Skin of body (tissue), 1 donor: ENCODE measurements at regions not wholly inside any gene's neighbourhood (a gene's known extent, or its start where the extent isn't known, plus 50 kb on each side); places are given as distances from the start of the nearest gene placed in this dataset.
A peak's percentile ranks its signal among the peaks of the same experiment; 100 is the strongest.
"Not testable (repeated sequence)": the region's sequence is repeated elsewhere in the genome, so short reads cannot be mapped to it uniquely, and the experiment has no call there.

ENCODE experiments used
- DNase-seq: peaks from one replicate; lab custom pipeline; 2025; lab: John Stamatoyannopoulos, UW

DNA sequence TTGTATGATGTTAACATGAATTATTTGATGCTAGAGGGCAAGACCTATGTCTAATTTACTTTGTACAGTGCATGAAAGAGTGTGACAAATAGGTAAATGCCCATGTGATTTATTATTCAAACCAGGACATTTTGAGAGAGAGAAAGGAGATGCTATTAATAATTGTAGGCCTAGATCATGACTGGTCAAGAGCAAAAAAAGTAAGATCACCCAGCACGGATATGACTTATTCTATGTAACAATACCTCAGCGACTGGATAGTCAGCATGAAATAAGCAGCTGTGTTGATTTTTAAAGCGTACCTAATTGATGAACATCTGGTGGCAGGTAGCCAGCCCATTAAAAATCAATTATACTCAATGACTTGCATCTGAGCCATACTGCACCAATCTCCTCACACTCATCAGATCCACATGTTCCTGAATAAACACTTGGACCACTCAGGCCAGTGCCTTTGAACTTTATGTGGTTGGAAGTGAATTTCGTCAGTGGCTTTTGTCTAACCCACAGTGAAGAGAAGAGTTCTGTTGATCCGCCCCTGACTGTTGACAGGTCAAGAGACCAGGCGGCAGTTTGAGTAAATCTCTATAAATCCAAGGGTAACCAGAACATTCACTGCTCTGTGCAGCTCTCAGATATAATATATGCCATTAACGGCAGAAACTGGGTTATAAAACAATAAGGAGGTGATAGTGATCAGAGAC is 435.3 kb downstream of the MDFIC start:
- no peak for DNase-seq

DNA sequence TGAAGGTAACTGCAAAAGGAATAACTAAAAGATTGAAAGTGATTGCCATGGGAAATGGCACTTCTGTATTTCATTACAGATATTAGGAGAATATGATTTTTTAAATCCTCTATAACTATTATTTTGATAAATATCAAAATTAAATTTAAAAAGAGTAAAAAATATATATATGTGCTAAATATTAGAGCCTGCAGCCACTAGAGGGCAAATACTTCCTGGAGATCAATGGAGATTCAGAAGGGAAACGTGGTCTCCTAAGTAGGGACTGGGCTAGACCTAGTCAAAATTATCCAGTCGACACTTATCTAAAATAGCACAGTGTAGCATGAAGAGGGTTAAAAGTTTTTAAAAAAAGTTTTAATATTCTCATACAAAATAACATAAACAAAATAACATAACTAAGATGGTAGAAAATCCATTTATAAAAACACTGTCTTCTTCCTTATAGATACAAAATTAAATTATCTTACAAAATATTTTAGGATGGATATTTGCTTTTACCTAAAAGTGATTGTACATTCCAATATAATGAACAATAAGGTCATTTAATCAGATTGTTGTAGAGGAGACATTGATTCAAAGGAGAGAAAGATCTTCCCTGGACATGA is 434.3 kb downstream of the MDFIC start:
- DNase-seq: no peak

DNA sequence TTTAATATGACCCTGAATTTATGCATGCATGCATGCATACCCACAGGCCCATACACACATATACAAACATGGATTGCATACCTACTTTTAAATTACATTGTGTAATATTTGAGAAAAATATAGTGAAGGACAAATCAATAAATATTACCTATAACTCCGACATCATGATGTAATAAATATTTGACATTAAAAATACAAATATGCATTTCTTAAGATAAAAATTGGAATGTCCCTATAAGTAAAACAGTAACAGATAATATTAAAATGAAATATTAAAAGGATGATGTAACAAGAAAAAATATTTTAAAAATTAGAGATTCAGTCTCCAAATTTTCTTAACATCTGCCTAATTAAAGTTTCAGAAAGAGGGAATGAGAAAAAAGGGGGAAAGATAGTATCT is 433.0 kb downstream of the MDFIC start:
- no peak for DNase-seq

DNA sequence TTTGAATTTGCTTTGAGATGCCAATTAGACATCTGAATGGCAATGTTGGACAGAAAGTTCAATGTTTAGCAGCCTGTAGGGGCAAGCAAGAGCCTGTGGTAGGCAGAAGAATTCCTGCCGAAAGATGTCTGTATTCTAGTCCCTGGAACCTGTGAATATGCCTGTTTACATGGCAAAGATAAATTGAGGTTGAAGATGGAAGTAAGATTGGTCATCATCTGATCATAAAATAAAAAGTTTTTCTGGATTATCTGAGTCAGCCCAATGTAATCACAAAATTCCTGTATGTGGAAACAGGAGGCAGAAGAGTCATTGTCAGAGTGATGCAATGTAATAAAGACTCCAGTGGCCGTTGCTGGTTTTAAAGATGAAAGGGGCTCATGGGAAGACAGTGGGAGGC is 430.5 kb downstream of the MDFIC start:
- DNase-seq: no peak

DNA sequence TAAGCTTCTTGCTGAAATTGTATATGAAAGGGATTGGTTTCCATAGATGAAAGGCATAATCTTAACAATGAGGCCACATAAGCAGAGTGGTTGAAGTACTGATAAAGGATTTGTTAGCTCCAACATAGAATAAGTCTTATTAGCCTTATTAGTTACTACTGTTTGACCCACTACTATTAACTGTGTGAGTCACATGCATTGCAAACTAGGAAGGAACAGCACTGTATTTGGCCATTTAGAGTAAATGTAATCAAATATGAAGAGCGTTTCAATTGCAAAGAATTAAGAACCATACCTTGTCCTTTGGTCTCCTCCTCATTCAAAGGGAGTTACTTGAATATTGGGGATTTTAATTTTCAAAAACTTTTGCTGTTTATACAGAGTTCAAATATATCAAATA is 428.9 kb downstream of the MDFIC start:
- no peak for DNase-seq

DNA sequence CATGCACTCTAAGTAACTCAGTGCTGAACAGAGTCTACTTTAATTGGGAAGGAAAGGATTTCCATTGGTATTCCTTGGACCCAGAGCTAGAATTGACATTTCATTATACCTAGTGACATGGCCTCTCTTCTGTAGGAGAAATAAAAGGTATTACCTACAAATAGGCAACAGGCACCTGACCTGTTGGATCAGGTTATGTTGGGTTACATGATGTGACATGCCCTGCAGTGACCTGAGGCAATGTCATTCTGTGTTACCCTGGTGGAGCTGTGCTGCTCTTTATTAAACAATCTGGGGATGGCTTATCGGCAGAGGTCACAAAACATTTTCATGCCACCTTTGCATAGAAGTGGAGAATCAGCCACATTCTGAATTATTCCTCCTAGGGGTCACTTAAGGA is 427.7 kb downstream of the MDFIC start:
- DNase-seq: no peak

DNA sequence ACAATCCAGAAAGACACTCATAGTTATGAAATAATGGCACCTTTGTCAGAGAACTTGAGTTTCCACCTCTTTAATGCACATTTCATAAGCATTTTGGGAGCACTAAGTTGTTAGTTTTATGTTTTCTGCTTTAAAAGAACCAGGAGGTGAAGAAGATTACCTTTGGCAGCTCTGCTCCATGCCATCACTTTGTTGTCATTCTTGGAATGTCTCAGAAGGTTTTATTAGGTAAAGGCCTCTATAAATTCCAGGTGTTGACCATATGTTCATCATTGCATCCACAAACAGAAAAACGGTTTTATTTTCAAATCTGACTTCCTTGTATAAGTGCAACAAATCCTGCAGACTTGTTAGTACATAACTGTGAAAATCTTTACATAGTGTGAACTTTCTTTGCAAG is 424.8 kb downstream of the MDFIC start:
- DNase-seq: no peak

DNA sequence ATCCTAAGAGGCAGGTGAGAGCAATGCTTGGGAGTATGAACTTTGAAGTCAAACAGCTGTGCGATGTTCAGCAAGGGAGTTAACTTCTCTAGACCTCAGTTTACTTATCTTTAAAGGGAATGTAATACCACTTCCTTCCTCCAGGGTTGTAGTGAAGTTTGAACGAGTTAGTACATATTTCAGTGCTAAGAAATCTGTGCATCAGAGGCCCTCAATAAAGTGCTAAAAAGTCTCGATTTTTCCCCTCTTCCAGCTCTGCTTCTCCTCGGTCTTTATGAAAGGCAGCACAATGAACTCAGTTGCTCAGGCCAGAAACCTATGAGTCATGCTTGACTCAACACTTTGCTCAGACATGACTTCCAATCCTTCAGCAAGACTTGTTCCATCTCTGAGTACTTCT is 418.9 kb downstream of the MDFIC start:
- DNase-seq: no peak

DNA sequence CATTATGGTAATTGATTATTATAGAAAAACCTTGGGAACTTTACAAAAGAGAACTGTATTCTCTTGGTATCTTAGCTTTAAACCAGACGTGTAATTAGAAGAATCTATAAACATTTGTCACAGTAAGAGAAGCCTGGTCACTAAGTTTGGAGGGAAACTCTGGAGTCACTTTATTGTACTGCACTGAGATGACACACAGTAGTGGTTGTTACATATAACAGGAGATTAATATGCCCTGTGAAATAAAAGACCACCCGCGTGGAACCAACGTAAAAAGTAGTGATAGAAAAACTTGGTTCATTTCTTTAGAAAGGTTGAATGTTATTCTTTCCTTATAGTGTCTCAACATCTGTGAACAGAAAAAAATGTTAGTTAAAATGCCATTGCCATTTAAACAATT is 416.1 kb downstream of the MDFIC start:
- DNase-seq: no peak

DNA sequence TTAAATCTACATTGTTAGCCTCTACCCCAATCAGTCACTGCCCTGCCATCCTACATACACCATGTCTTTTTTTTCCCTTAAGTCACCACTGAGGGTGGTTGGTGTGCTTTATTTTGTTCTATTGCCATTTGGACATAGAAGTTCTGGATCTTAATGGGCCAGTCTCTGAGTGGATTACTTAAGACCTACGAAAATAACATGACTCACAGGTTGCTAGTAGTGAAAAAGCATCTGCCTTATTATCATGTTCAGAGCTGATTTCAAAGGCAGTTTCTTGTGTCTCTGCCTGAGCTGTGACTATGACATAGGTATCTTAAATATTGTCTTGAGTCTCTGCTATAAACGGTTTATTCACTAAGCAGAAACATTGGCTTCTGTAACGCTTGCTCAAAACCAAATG is 410.8 kb downstream of the MDFIC start:
- no peak for DNase-seq

DNA sequence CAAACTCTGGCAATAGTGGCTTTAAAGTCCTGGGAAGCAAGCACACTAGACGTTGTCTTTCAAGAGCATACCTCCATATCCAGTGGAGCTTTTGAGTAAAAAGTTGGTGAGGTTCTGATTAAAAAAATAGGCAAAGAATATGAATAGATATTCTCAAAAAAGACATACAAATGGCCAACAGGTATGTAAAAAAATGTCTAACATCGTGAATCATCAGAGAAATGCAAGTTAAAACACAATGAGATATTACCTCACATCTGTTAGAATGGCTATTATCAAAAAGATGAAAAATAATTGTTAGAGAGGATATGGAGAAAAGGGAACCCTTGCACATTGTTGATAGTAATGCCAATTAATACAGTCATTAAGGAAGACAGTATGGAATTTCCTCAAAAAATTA is 407.1 kb downstream of the MDFIC start:
- no peak for DNase-seq

DNA sequence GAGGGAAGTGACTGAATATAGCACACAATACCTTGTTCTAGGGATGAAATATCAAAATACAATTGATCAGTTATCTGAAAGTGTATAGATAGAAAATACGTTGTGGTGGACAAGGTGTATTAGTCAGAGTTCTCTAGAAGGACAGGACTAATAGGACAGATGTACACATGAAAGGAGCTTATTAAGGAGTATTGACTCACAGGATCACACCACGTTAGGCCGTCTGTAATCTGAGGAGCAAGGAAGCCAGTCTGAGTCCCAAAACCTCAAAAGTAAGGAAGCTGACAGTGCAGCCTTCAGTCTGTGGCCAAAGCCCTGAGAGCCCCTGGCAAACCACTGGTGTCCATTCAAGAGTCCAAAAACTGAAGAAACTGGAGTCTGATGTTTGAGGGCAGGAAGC is 406.1 kb downstream of the MDFIC start:
- no peak for DNase-seq

DNA sequence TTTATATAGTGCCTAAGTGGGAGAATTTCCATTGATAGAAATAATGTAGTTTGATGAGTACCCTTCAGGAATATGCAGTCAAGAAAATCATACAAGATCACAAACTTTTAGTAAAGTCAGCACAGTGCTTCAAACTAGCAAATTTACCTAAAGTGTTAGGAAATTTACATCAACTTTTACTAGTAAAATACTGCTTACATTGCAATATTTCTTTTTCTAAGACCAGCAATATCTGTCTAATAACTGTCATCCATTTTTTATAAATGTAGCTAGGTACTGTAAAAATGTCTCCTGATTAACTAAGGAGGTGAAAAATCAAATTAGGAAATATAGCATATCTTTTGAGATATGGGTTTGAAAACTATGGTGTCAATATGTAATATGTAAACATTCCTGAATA is 405.4 kb downstream of the MDFIC start:
- DNase-seq: no peak

DNA sequence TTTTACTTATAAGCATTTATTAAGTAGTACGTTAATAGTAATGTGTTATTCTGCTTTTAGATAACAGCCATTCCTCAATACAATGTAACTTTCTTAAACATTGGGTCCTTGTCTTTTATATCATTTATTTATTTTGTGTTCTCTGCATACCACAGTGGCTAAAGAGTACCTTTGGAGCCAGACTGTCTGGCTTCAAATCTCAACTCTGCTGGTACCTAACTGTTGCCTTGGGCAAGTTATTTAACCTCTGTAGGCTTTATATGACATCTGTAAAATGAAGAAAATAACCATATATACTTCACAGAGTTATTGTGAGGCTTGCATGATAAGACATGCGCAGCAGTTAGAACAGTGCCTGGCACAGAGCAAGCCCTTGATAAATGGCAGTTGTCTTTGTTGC is 397.6 kb downstream of the MDFIC start:
- no peak for DNase-seq

DNA sequence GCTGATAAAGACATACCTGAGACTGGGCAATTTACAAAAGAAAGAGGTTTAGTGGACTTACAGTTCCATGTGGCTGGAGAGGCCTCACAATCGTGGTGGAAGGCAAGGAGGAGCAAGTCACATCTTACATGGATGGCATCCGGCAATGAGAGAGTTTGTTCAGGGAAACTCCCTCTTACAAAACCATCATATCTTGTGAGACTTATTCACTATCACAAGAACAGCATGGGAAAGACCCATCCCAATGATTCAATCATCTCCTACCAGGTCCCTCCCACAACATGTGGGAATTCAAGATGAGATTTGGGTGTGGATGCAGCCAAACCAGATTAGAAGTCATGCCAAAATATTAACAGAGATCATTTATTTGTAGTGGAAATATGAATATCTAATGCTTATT is 388.4 kb downstream of the MDFIC start:
- not testable (repeated sequence) for DNase-seq

DNA sequence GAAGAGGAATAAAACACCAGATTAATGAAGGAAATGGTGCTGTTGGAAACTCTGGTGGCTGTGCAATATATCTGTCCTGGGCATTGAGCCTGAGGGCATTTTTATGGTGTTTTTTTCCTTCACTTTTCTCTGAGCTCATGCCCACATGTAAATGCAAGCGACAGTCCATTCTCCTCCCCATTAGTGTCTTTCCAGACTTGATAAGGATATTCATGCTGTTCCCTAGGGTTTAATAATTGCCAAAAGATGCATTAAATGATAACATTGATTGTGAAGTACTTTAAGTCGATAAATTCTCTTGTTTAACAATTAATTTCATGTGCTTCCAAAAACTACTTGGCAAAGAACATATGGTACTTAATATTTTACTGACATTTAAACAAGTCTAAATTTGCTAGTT is 384.7 kb downstream of the MDFIC start:
- DNase-seq: no peak

DNA sequence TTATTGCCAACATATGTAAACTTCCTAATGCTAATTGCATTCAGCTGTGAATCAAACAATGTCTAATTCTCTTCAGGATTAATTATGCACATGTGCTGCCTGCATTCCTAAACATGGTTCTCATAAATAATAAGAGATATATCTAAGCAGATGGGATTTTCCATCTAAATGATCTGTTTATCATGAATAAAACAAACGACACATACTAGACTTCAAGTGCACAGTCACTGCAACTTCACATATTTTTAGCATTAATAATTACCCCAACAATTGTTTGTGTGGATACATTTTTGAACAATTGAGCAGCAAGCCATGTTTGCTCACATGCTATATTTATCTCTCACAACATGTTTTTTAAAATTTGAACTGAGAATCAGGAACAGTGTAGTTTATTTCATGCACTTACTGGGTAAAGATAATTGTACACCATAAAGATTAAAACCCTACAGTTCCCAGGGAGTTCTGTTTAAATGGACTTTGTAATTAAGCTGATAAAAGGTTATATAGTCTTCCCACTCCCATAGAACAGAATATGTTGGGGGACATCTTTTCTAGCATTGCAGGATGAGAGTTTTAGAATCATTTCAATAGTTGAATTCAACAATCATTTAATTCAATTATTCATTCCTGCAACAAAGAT is 378.5 kb downstream of the MDFIC start:
- peak; percentile 48 for DNase-seq

DNA sequence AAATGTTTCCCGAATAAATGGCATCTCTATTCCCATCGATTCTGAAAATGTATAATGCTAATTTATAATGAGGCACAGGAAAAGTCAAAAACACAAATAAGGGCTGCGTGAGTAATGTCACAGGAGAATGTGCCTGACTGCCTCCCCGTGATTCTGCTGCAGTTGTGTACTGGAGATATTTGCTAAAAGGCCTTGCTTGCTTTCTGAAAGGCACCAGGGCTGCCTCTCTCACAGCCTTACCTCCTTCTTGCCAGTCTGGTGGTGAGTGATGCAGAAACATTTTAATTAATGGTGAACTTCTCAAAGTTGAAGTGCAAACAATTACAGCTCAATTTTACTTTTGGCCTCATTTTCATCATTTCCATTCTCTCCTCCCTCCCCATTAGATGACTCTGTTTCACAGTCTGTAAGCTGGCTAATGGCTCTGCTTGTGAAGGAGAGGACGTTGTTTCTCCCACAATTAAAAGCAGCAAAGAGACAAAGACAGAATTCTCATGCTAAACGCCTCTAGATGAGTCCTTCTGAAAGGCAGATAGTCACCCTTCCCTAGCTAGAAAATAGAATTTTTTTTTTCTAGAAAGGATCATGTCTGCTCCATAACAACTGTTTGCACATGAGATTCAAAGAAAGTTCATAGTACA is 377.6 kb downstream of the MDFIC start:
- DNase-seq: no peak

DNA sequence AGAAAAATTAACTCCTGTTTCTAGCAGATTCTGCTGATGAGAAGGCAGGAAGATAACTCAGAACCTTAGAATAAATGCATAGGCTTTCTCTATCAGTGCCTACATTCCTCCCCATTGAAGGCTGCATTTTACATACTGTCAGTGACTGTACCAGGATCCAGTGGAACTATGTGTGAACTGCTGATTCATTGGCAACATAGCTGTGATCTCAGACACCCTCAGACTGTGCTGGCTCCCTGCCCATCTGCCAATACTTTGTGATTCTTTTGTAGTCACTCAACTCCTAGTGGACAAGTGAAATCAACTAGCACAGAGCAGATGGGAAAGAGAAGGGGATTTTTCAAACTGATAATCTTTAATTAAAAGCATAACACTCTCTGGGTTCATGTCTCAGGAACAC is 375.8 kb downstream of the MDFIC start:
- no peak for DNase-seq

DNA sequence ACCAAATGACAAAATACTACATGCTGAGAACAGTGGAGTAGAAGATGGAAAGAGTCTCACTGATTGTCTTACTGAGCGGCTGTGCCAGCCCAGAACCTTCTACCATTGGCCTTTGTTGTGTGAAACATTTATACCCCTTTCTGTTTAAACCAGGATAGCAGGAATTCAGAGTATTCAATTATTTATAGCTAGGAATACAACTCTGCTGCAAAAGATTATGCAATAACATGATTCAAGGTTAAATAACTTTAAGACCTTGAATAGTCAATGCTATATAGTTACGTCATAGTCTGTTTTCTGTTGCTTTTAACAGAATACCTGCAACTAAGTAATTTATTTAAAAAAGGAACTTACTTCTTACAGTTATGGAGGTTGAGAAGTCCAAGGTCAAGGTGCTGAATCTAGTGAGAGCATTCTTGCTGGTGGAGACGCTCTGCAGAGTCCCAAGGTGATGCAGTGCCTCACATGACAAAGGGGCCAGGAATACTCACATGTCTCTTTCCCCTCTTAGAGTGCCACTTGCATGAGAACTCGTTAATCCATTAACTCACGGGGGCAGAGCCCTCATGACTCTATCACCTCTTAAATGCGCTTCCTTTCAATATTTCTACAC is 371.8 kb downstream of the MDFIC start:
- no peak for DNase-seq

DNA sequence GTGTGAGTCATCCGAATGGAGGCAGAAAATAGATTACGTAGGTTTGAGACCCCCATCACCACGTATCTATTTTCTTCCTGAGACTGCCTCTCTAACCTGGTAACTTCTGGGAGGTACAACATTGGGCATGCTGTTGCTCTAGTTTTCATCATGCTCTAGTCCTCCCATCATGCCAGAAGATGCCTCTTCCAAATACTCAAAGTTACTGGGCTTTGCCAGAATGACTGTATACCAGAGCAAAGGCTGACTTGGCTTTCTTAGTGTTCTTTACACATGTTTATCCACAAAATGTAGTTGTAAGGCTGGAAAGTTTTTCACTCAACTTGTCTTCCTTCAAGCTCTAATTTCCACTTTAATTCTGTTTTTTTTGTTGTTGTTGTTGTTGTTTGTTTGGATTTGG is 370.5 kb downstream of the MDFIC start:
- no peak for DNase-seq

DNA sequence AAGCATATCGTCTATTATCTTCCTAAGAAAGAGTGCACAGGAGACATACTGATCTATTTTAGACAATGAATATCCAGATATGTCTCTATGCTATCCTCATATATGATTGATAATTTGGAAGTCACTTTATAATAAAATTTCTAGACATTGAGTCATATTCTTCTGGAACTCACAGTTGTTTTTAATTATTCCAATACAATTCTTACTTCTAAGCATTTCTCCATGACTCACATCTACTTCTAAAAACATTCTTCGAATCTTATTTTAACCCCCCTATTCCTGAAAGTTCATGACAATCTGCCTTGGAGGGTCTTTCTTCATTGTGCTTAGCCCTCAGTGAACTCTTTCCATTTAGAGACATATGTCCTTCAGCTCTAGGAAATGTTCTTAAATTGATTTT is 368.1 kb downstream of the MDFIC start:
- no peak for DNase-seq
